GM18868 (cell line): ENCODE measurements at regions not wholly inside any gene's neighbourhood (a gene's known extent, or its start where the extent isn't known, plus 50 kb on each side); places are given as distances from the start of the nearest gene placed in this dataset.
"Not testable (repeated sequence)": the region's sequence is repeated elsewhere in the genome, so short reads cannot be mapped to it uniquely, and the experiment has no call there.

Source experiments
- ATAC-seq: cut with Tn5 transposase; IDR thresholded peaks from one replicate; pipeline ENCODE4 v1.9.1; 2021; ENCODE audit warnings: mild to moderate bottlenecking, moderate library complexity; ENCODE audit not compliant: unreplicated experiment

DNA sequence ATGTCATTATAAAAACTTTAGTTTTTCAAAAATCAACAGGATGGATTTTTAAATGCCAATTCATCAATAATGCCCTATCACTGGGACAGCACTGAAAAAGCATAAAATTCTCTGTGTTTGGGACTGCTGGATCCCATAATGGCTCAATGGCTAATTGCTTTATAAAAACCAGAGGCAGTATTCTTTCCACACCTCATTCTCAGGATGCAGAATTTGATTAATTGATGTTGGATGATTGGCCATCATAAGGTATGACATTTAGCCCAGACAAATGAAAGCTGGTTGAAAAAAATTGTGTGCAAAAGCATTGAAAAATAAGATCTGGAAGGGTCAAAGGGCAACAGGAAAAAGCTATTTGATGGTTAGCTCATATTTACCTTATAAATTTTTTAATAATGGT lies 362.2 kb upstream of the SNX7 start:
- ATAC-seq = no peak

DNA sequence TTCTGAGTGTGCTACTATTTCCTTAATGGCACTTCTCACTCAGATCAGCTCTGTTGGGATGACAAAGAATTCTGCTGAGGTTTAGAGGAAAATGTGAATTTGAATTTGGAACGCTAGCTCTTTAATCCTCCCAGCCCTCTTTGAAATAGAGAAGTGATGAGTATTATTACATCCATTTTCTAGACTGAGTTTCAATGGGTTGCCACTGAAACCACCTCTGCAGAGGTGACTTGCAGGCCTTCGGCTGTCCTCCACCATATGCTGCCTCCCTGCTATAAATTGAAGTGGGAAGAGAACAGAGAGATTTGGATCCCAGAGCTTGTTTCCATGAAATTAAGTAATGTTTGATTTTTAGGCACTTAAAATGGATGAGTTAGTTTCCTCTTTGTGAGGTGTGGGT lies 363.2 kb upstream of the SNX7 start:
- ATAC-seq = no peak

- no peak for ATAC-seq
These were observed 364.8 kb upstream of the SNX7 start for GRCh38 chr1:98296681-98297080.

DNA sequence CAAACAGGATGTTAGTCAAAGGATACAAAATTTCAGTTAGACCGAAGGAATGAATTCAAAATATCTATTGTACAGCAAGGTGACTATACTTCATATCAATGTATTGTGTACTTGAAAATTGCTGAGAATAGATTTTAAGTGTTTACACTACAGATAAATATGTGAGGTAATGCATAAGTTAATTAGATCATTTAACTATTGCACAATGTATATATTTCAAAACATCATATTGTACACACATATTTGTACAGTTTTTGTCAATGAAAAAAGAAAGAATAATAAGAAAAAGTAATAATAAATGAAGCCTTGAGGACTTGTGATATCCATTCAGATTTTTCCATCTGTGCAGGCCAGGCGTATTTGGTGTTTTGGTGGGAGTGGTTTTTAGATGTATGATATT lies 367.4 kb upstream of the SNX7 start:
- no peak for ATAC-seq

GRCh38 chr1:98292994-98293393 lies 368.5 kb upstream of the SNX7 start:
- no peak for ATAC-seq

DNA sequence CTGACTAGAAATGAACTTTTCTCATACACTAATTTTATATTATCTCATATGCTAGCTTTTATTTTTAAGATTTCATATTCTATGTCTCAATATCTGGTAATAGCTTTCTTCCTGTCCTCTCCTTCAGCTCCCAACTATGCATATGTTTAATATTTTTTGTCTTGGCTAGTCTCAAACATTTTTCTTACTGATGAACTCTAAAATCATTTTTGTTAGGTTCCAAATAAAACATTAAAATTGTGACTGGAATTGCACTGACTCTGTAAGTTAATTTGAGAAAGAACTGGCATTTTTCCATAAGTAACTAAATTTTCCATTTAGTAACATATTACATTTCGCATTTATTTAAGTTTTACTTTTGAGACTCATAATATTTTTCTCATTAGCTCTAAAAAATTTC lies 368.5 kb upstream of the DPYD start:
- ATAC-seq = no peak

- peak; percentile 51 for ATAC-seq
These were observed 367.7 kb upstream of the DPYD start for GRCh38 chr1:98288494-98288893.

GRCh38 chr1:98287626-98288025 lies 366.8 kb upstream of the DPYD start:
- ATAC-seq = no peak

- ATAC-seq = no peak
These were observed 365.8 kb upstream of the DPYD start for GRCh38 chr1:98286656-98287055.

DNA sequence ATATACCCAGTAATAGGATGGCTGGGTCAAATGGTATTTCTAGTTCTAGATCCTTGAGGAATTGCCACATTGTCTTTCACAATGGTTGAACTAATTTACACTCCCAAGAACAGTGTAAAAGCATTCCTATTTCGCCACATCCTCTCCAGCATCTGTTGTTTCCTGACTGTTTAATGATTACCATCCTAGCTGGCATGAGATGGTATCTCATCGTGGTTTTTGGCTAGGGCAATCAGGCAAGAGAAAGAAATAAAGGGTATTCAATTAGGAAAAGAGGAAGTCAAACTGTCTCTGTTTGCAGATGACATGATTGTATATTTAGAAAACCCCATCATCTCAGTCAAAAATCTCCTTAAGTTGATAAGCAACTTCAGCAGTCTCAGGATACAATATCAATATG lies 364.5 kb upstream of the DPYD start:
- not testable (repeated sequence) for ATAC-seq

DNA sequence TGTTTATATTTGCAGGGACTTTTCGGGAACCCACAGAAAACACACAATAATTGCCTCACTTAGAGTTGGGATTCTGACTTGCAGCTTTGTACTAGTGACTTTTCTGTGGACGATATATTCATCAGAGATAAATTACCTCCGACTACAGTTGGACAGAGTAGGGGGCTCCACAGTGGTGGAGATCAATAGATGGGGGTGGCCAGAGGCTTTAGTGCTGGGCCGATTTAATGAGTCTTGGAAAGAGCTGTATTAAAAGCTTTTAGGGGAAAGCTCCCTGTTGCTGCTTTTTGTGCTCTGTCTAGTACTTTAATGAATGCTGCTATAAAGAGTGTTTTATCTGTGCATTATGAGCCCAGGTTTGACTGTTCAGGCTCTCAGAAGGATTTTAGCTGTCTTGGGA lies 359.2 kb upstream of the DPYD start:
- ATAC-seq = no peak

DNA sequence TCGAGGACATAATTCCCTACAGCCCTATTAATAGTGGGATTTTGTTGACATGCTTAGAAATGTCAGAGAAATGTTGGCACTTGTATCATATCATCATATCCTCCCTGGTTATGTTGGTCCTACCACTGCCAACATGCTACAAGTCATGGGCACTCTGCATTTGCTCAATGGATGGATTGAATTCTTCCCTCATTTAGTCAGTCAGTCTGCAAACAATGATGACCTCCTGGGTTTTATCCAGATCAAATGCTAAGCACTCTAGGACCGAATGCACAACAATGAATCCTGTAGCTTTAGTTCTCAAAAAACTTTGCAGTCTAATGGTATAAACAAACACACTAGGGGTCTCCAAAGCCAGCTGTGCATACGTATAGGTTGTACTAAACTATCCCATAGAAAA lies 357.2 kb upstream of the DPYD start:
- ATAC-seq = no peak

DNA sequence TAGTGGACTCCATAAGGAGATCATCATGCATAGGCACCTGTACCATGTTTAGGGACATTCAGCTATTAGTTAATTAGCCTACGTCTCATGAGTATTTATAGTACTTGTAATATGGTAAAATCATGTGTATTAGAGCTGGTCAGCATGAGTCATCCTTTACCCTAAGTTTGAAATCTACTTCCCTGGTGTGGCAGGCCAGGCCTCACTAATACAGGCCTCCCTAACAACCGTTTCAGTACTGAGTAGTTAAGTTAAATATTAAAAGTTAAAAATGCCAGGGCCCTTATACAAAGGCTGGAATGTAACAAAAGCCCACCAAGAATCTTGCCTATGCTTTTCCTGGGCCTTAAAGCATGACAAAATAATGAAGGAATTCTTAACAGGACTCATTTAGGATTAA lies 356.3 kb upstream of the DPYD start:
- ATAC-seq = no peak

DNA sequence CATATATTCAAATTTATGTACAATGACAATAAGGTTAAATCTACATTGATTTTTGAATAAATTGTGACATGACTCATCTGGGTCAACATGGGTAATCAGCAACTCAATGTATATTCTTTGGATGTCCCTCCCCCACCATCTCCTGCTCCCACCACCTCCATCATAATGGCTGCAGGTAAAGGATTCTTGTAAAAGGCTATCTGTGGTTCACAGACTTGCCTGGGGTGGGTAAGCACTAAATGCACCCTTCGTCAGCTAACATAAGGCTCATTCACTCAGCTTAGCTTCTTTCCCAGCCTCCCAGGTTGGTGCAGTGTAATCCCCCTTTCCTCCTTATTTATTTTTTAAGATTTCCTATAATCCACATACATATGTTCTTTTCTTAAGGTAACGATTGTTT lies 355.7 kb upstream of the DPYD start:
- no peak for ATAC-seq

DNA sequence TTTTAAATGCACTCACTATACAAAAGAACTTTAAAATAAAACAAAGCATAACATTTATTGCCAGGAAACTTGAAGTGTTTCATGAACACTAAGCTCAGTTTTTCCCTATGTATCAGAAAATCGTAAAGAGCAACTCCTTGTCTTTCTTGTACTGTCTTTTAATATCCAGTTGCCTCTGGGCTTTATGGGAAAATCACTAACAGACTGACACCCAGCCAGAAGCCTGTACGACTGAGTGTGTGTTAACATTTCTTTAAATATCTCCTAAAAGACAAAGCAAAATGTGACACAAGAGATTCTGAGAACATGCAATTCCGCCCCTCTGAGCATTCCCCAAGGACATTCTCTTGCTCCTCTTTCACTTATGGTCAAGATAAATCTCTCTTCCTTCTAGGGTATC lies 347.5 kb upstream of the DPYD start:
- ATAC-seq = no peak

DNA sequence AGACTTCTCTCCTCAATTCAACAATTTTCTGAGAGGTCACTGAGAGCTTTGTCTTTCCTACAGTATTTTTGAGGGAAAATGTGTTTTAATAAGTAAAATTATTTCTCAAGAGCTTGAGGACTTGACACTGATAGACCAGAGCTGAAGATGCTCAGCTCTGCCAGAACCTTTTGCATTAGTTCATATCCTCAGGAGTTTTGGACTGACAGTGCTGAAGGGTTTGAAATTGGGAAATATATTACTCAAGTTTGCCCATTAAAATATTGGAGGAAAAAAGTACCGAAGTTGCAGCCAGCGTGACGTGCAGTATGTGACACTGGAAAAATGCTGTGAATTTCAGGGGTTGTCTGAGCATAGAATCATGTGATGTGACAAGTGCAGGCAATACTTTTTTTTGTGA lies 346.6 kb upstream of the DPYD start:
- no peak for ATAC-seq

DNA sequence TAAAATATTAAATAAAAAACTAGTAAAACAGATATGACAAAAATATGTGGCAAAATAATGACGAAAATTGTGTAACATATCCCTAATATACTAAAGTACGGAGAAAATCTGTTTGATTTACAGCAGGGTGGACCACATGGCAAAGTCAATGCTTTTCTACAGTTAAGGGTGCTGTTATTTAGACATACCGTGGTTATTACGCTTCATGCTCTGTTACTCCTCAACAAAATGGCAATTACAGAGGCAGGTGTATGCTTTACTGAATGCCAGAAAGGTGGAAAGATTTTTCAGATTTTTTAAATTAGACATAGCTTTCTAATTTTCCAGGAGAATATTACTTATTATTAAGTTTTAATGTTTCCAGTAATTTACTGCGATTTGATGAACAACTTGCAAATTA lies 343.9 kb upstream of the DPYD start:
- ATAC-seq = no peak

GRCh38 chr1:98260839-98261238 lies 340.0 kb upstream of the DPYD start:
- no peak for ATAC-seq

DNA sequence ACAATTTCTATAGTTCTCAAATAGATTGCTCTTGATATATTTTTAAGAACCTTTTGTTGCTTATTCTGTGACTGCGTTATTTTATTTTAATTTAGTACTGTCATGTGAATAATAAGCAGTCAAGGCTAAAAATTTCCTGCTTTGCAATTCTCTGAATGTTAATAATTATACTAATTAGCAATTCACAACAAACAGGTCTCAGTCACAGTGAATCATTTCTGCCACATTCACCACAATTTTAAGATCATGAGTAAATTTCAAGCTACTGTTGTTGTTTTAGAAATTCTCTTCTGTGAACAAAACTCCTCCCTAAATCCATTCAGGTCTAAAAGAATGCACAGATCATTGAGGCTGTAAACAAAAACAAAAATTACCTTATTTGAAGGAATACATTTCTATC lies 339.6 kb upstream of the DPYD start:
- ATAC-seq = no peak

DNA sequence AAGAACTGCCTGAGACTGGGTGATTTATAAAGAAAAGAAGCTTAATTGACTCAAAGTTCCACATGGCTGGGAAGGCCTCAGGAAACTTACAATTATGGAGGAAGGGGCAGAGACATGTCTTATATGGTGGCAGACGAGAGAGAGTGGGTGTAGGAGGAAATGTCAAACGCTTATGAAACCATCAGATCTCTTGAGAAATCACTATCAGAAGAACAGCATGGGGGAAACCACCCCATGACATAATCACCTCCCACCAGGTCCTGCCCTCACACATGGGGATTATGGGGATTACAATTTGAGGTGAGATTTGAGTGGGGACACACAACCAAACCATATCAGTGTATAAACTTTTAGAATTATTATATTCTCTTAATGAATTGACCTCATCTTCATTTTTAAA lies 335.9 kb upstream of the DPYD start:
- ATAC-seq = peak; percentile 64

GRCh38 chr1:98253145-98253544 lies 332.3 kb upstream of the DPYD start:
- ATAC-seq = no peak

DNA sequence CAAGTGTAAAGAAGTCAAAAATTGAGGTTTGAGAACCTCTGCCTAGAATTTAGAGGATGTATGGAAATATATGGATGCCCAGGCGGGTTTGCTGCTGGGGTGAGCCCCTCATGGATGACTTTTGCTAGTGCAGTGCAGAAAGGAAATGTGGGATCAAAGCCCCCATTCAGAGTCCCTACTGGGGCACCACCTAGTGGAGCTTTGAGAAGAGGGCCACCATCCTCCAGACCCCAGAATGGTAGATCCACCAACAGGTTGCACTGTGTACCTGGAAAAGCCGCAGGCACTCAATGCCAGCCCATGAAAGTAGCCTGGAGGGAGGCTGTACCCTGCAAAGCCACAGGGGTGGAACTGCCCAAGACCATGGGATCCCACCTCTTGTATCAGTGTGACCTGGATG lies 330.7 kb upstream of the DPYD start:
- no peak for ATAC-seq

- no peak for ATAC-seq
These were observed 311.8 kb upstream of the DPYD start for GRCh38 chr1:98232678-98233077.

- no peak for ATAC-seq
These were observed 301.9 kb upstream of the DPYD start for GRCh38 chr1:98222706-98223105.
